Left renal pelvis (tissue), 4 donors: ENCODE measurements at regions not wholly inside any gene's neighbourhood (a gene's known extent, or its start where the extent isn't known, plus 50 kb on each side); places are given as distances from the start of the nearest gene placed in this dataset.

Experiments
- DNase-seq, 4 donors: peaks; one replicate each; pipeline ENCODE4 v3.0.0-alpha.2; 2013; ENCODE audit warnings: low read depth in 4 of 4, low spot score in 3 of 4

- DNase-seq, result no peak
These were observed 1191.8 kb downstream of the ARAP2 start for GRCh38 chr4:35052546-35052945.

GRCh38 chr4:35063031-35063570 is 1181.2 kb downstream of the ARAP2 start:
- DNase-seq, result no peak

GRCh38 chr4:35066406-35066805 is 1177.9 kb downstream of the ARAP2 start:
- no peak for DNase-seq

- no peak for DNase-seq
These were observed 1163.5 kb downstream of the ARAP2 start for GRCh38 chr4:35080799-35081198.

GRCh38 chr4:35087218-35087617 is 1157.1 kb downstream of the ARAP2 start:
- no peak for DNase-seq

- DNase-seq, result no peak
These were observed 1143.4 kb downstream of the ARAP2 start for GRCh38 chr4:35100932-35101331.

- DNase-seq, result no peak
These were observed 1142.2 kb downstream of the ARAP2 start for GRCh38 chr4:35102066-35102465.

GRCh38 chr4:35105486-35105885 is 1138.8 kb downstream of the ARAP2 start:
- peak in 3 of 4 donors; percentile 7 to 35 (median 10) for DNase-seq

- DNase-seq, result no peak
These were observed 1138.1 kb downstream of the ARAP2 start for GRCh38 chr4:35106091-35106734.

GRCh38 chr4:35124106-35124505 is 1120.2 kb downstream of the ARAP2 start:
- DNase-seq, result no peak

GRCh38 chr4:35125995-35126712 is 1118.2 kb downstream of the ARAP2 start:
- DNase-seq, result no peak

GRCh38 chr4:35138449-35138848 is 1105.9 kb downstream of the ARAP2 start:
- no peak for DNase-seq

GRCh38 chr4:35147761-35148160 is 1096.6 kb downstream of the ARAP2 start:
- no peak for DNase-seq

- DNase-seq, result no peak
These were observed 1092.3 kb downstream of the ARAP2 start for GRCh38 chr4:35151816-35152572.

GRCh38 chr4:35163168-35163567 is 1081.1 kb downstream of the ARAP2 start:
- no peak for DNase-seq

GRCh38 chr4:35164063-35164462 is 1080.3 kb downstream of the ARAP2 start:
- DNase-seq, result no peak

- no peak for DNase-seq
These were observed 1077.8 kb downstream of the ARAP2 start for GRCh38 chr4:35166466-35166865.

GRCh38 chr4:35167385-35167784 is 1076.9 kb downstream of the ARAP2 start:
- no peak for DNase-seq

- DNase-seq, result no peak
These were observed 1068.8 kb downstream of the ARAP2 start for GRCh38 chr4:35175487-35175886.

GRCh38 chr4:35175894-35176293 is 1068.4 kb downstream of the ARAP2 start:
- no peak for DNase-seq

- DNase-seq, result no peak
These were observed 1061.9 kb downstream of the ARAP2 start for GRCh38 chr4:35182451-35182850.
